Caco-2 (cell line): ENCODE measurements at regions not wholly inside any gene's neighbourhood (a gene's known extent, or its start where the extent isn't known, plus 50 kb on each side); places are given as distances from the start of the nearest gene placed in this dataset.

Experiments used
- BruUV-seq: library from RNA; stranded (reverse); fragments of 400-500 nt; replicated peaks from 2 replicates; lab custom pipeline; 2021; lab: Mats Ljungman, UMichigan
- CTCF ChIA-PET: fragments of 300-600 bp; sonication (Branson Sonifier 250); formaldehyde crosslinking; loops from one replicate; lab custom pipeline; 2022; ENCODE audit warnings: antibody characterized with exemption; lab: Charles Lee
- POLR2A ChIA-PET: fragments of 300-600 bp; sonication (Branson Sonifier 250); formaldehyde crosslinking; loops from one replicate; lab custom pipeline; 2022; ENCODE audit warnings: antibody characterized with exemption; lab: Charles Lee
- DNase-seq, 2 experiments: peaks; one replicate each; pipeline versions ENCODE4 v3.0.0 to v3.0.0-alpha.2; 2020 to 2022
- H3K27me3 ChIP-seq: replicated peaks from 2 replicates; pipeline ENCODE4 v1.6.0; 2011; ENCODE audit warnings: low read length; ENCODE audit not compliant: control insufficient read depth, insufficient read depth
- H3K36me3 ChIP-seq: 2 replicates; pipeline ENCODE4 v1.5.1; 2011; ENCODE audit warnings: low read length; ENCODE audit not compliant: control insufficient read depth, insufficient read depth
- H3K4me1 ChIP-seq: fragments of 250-450 bp; sonication (Bioruptor Pico); 2 replicates; pipeline ENCODE4 v1.5.1; 2020; ENCODE audit warnings: mild to moderate bottlenecking
- H3K4me3 ChIP-seq: 2 replicates; pipeline ENCODE4 v1.5.1; 2011; ENCODE audit warnings: low read depth, mild to moderate bottlenecking, control low read depth, low read length
- H3K9me3 ChIP-seq: fragments of 250-450 bp; sonication (Bioruptor Pico); 2 replicates; pipeline ENCODE4 v1.5.1; 2020; ENCODE audit warnings: mild to moderate bottlenecking, moderate library complexity
- H3K27ac Mint-ChIP-seq: one replicate; pipeline ENCODE4 v1.8.0; 2022; ENCODE audit warnings: mixed read lengths; ENCODE audit not compliant: unreplicated experiment
- H3K27me3 Mint-ChIP-seq: one replicate; pipeline ENCODE4 v1.8.0; 2022; ENCODE audit warnings: mixed read lengths; ENCODE audit not compliant: insufficient read depth, unreplicated experiment
- H3K36me3 Mint-ChIP-seq: one replicate; pipeline ENCODE4 v1.8.0; 2022; ENCODE audit warnings: mild to moderate bottlenecking, mixed read lengths; ENCODE audit not compliant: insufficient read depth, unreplicated experiment
- H3K4me1 Mint-ChIP-seq: one replicate; pipeline ENCODE4 v1.8.0; 2022; ENCODE audit warnings: low read depth, mixed read lengths; ENCODE audit not compliant: unreplicated experiment
- H3K4me3 Mint-ChIP-seq: one replicate; pipeline ENCODE4 v1.8.0; 2022; ENCODE audit warnings: mild to moderate bottlenecking, moderate library complexity, mixed read lengths; ENCODE audit not compliant: unreplicated experiment
- H3K9me3 Mint-ChIP-seq: one replicate; pipeline ENCODE4 v1.8.0; 2022; ENCODE audit warnings: mixed read lengths; ENCODE audit not compliant: unreplicated experiment
- intact Hi-C: fragments of 100-400 bp; cut with micrococcal nuclease; formaldehyde crosslinking; loops from one replicate; pipeline ENCODE4 v1.10.0; 2022; ENCODE audit not compliant: unreplicated experiment
- TF ChIP-seq, protein P1 (sequence below), 2 experiments: fragments of 200-600 bp in 1 of 2; IDR thresholded peaks; 1 replicate in 1 of 2; 2 replicates in 1 of 2; pipeline versions ENCODE4 v1.5.1 to v1.8.0; 2011 to 2022; ENCODE audit warnings: antibody characterized with exemption in 1 of 2, control low read depth in 1 of 2, inconsistent platforms in 1 of 2, low read depth in 1 of 2, low read length in 1 of 2, mild to moderate bottlenecking in 1 of 2, moderate library complexity in 1 of 2; ENCODE audit not compliant: insufficient read depth in 1 of 2, severe bottlenecking in 1 of 2, unreplicated experiment in 1 of 2

DNA sequence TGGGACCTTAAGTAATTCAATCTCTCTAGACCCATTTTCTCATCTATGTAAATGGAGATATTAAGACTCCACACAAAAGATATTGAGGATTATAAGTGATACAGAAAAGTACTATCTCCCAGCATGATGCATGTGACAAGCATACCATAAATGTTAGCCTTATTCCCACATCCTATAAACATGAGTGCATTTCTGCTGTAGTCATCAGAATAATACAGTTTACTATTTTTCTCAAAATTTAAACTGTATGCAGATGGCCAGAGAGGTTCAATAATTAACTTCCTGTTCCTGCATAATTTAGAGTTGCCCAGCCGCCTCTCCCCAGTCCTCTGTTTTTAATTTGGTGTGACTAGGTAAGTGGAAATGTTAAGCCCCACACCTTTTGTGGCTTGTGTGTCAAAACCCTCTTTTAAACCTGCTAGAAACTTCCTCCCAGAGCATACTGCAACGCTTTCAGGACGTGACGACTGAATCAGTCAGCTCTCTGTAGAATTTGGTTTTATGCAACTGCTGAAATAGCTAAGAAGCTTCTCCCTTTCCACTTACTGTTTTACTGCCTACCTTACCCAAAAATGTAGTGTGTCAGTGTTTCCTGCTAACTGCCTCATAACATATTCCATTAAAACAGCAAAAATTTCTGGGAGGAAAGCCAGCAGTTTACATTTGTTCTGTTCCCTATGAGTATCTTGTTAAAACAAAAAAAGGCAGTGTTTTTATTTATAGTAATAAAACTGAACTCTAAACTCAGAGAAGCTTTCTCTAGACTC, 1037.9 kb downstream of the EPHA3 start:
- no peaks in the 10 kb centered on the region for H3K27me3 ChIP-seq
- ChIA-PET POLR2A (no interaction called here), CTCF (no interaction called here)
- BruUV-seq, result no TSS peak
- no peaks in the 10 kb centered on the region for H3K9me3 Mint-ChIP-seq
- no peak overlapping the region for H3K4me3 Mint-ChIP-seq
- no peak overlapping the region for H3K27ac Mint-ChIP-seq
- no peaks in the 10 kb centered on the region for H3K36me3 Mint-ChIP-seq
- no peaks in the 10 kb centered on the region for H3K4me1 ChIP-seq
- no peaks in the 10 kb centered on the region for H3K36me3 ChIP-seq
- no peaks in the 10 kb centered on the region for H3K9me3 ChIP-seq
- no peaks in the 10 kb centered on the region for H3K4me1 Mint-ChIP-seq
- H3K4me3 ChIP-seq, result no peak overlapping the region
- intact Hi-C loops, result no loop called here
- H3K27me3 Mint-ChIP-seq, result no peaks in the 10 kb centered on the region
- TF ChIP-seq, protein P1, sequence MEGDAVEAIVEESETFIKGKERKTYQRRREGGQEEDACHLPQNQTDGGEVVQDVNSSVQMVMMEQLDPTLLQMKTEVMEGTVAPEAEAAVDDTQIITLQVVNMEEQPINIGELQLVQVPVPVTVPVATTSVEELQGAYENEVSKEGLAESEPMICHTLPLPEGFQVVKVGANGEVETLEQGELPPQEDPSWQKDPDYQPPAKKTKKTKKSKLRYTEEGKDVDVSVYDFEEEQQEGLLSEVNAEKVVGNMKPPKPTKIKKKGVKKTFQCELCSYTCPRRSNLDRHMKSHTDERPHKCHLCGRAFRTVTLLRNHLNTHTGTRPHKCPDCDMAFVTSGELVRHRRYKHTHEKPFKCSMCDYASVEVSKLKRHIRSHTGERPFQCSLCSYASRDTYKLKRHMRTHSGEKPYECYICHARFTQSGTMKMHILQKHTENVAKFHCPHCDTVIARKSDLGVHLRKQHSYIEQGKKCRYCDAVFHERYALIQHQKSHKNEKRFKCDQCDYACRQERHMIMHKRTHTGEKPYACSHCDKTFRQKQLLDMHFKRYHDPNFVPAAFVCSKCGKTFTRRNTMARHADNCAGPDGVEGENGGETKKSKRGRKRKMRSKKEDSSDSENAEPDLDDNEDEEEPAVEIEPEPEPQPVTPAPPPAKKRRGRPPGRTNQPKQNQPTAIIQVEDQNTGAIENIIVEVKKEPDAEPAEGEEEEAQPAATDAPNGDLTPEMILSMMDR (IDR thresholded peaks at IDR 0.05; ENCODE audit: insufficient read depth in 1 of 2, low read depth in 1 of 2, low read length in 1 of 2, severe bottlenecking in 1 of 2, unreplicated experiment in 1 of 2), result no peak
- no peak for DNase-seq

DNA sequence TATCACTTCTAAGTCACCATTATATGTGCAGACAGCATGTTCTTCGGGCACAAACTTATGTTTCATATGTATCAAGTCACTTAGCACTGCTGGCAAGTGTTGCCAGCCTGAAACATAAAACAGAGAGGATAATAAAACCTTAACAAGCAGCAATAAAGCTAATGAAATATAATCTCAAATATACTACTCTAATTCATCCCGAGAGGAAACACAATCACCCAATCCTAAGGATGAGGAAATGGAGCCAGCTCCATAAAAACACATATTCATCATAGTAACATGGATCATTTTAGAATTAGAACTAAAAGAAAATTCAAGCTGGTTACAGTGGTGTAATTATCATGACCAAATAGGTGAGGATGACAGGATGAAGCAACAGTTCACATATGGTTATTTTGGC, 1072.7 kb downstream of the EPHA3 start:
- no peaks in the 10 kb centered on the region for H3K36me3 Mint-ChIP-seq
- no TSS peak for BruUV-seq
- Histone ChIP-seq H3K36me3 (no peaks in the 10 kb centered on the region), H3K4me3 (no peak overlapping the region), H3K9me3 (no peaks in the 10 kb centered on the region), H3K27me3 (no peaks in the 10 kb centered on the region), H3K4me1 (no peaks in the 10 kb centered on the region)
- TF ChIP-seq, protein P1 (IDR thresholded peaks at IDR 0.05; ENCODE audit: insufficient read depth in 1 of 2, low read depth in 1 of 2, low read length in 1 of 2, severe bottlenecking in 1 of 2, unreplicated experiment in 1 of 2), result no peak
- DNase-seq, result no peak
- no peaks in the 10 kb centered on the region for H3K9me3 Mint-ChIP-seq
- H3K4me3 Mint-ChIP-seq, result no peak overlapping the region
- CTCF ChIA-PET, result no interaction called here
- no peaks in the 10 kb centered on the region for H3K4me1 Mint-ChIP-seq
- H3K27me3 Mint-ChIP-seq, result no peaks in the 10 kb centered on the region
- POLR2A ChIA-PET, result no interaction called here
- H3K27ac Mint-ChIP-seq, result no peak overlapping the region
- intact Hi-C loops, result loop anchor here (5.0 to 10.0 kb wide), 2 partner anchors 85 to 1978 kb away; no protein-coding TSS in a partner anchor

DNA sequence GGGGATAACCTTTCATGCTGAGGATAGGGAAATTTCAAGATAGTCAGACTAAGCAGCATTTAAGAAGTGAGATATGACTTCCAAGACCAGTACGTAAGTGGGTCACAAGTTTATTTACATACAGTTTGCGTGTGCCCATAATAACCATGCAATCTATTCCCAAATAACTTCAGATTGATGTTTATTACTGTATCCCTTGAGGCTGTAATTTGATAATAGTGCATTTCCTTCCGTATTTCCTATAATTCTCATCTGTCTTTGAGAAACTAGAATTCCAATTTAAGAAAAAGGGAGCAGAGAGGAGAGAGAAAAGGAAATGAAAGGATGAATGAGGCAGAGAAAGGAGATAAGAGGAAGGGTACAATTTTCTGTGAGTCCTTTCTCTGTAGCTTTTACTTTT, 1073.1 kb downstream of the EPHA3 start:
- no peaks in the 10 kb centered on the region for H3K27me3 Mint-ChIP-seq
- no peaks in the 10 kb centered on the region for H3K4me1 ChIP-seq
- no peaks in the 10 kb centered on the region for H3K9me3 Mint-ChIP-seq
- TF ChIP-seq, protein P1 (IDR thresholded peaks at IDR 0.05; ENCODE audit: insufficient read depth in 1 of 2, low read depth in 1 of 2, low read length in 1 of 2, severe bottlenecking in 1 of 2, unreplicated experiment in 1 of 2), result no peak
- DNase-seq, result no peak
- CTCF ChIA-PET, result no interaction called here
- H3K36me3 Mint-ChIP-seq, result no peaks in the 10 kb centered on the region
- no peak overlapping the region for H3K27ac Mint-ChIP-seq
- no peaks in the 10 kb centered on the region for H3K36me3 ChIP-seq
- H3K27me3 ChIP-seq, result no peaks in the 10 kb centered on the region
- no peaks in the 10 kb centered on the region for H3K9me3 ChIP-seq
- no peak overlapping the region for H3K4me3 Mint-ChIP-seq
- POLR2A ChIA-PET, result no interaction called here
- H3K4me3 ChIP-seq, result no peak overlapping the region
- no peaks in the 10 kb centered on the region for H3K4me1 Mint-ChIP-seq
- no TSS peak for BruUV-seq
- intact Hi-C loops, result loop anchor here (5.0 to 10.0 kb wide), 2 partner anchors 86 to 1978 kb away; no protein-coding TSS in a partner anchor
